PC-3 (cell line): ENCODE measurements at regions not wholly inside any gene's neighbourhood (a gene's known extent, or its start where the extent isn't known, plus 50 kb on each side); places are given as distances from the start of the nearest gene placed in this dataset.
"Not testable (repeated sequence)": the region's sequence is repeated elsewhere in the genome, so short reads cannot be mapped to it uniquely, and the experiment has no call there.

ENCODE experiments used
- ATAC-seq: fragments of 200-7000 bp; cut with Tn5 transposase; 2 replicates; pipeline ENCODE4 v1.9.1; 2020; ENCODE audit warnings: mild to moderate bottlenecking, moderate library complexity
- BruUV-seq: library from RNA; stranded (reverse); fragments of 400-500 nt; replicated peaks from 2 replicates; lab custom pipeline; 2021; lab: Mats Ljungman, UMichigan
- CTCF ChIA-PET: fragments of 300-600 bp; sonication (Branson Sonifier 250); formaldehyde crosslinking; loops from one replicate; lab custom pipeline; 2022; ENCODE audit warnings: antibody characterized with exemption; lab: Charles Lee
- POLR2A ChIA-PET: fragments of 300-600 bp; sonication (Branson Sonifier 250); formaldehyde crosslinking; loops from one replicate; lab custom pipeline; 2022; ENCODE audit warnings: antibody characterized with exemption; ENCODE audit not compliant: unreplicated experiment; lab: Charles Lee
- DNase-seq: peaks from one replicate; pipeline ENCODE4 v3.0.0-alpha.2; 2015
- H2AFZ ChIP-seq: fragments of 300-600 bp; sonication (generic); 2 replicates; pipeline ENCODE4 v1.6.0; 2016; ENCODE audit warnings: antibody characterized with exemption, low read length
- H3F3A ChIP-seq: fragments of 300-600 bp; sonication (generic); one replicate; pipeline ENCODE4 v1.6.0; 2017; ENCODE audit warnings: antibody characterized with exemption, low read length, control low read depth, mild to moderate bottlenecking; ENCODE audit not compliant: unreplicated experiment
- H3K27ac ChIP-seq: fragments of 300-600 bp; sonication (generic); 2 replicates; pipeline ENCODE4 v1.5.1; 2016; ENCODE audit warnings: mild to moderate bottlenecking, low read length
- H3K27me3 ChIP-seq: fragments of 300-600 bp; sonication (generic); 2 replicates; pipeline ENCODE4 v1.6.1; 2016; ENCODE audit warnings: low read length, mixed read lengths
- H3K36me3 ChIP-seq: fragments of 300-600 bp; sonication (generic); 2 replicates; pipeline ENCODE4 v1.6.1; 2016; ENCODE audit warnings: low read depth, mixed run types, low read length, mixed read lengths
- H3K4me1 ChIP-seq: fragments of 300-600 bp; sonication (generic); 2 replicates; pipeline ENCODE4 v1.5.1; 2016; ENCODE audit warnings: low read length; ENCODE audit not compliant: insufficient read depth
- H3K4me2 ChIP-seq: fragments of 300-600 bp; sonication (generic); 2 replicates; pipeline ENCODE4 v1.6.0; 2016; ENCODE audit warnings: low read length
- H3K4me3 ChIP-seq: fragments of 300-600 bp; sonication (generic); 2 replicates; pipeline ENCODE4 v1.5.1; 2016; ENCODE audit warnings: mild to moderate bottlenecking, low read length, mixed read lengths
- H3K79me2 ChIP-seq: fragments of 300-600 bp; sonication (generic); 2 replicates; pipeline ENCODE4 v1.6.1; 2017; ENCODE audit warnings: low read length, mixed read lengths
- H3K9ac ChIP-seq: fragments of 300-600 bp; sonication (generic); 2 replicates; pipeline ENCODE4 v1.6.0; 2016; ENCODE audit warnings: mild to moderate bottlenecking, low read length
- H3K9me2 ChIP-seq: fragments of 300-600 bp; sonication (generic); replicated peaks from 2 replicates; pipeline ENCODE4 v1.6.1; 2016; ENCODE audit warnings: mixed run types, low read length, mixed read lengths
- H3K9me3 ChIP-seq: fragments of 300-600 bp; sonication (generic); 2 replicates; pipeline ENCODE4 v1.6.1; 2016; ENCODE audit warnings: low read length, mixed read lengths
- H4K20me1 ChIP-seq: fragments of 300-600 bp; sonication (generic); 2 replicates; pipeline ENCODE4 v1.6.1; 2016; ENCODE audit warnings: low read length, mixed read lengths
- CTCF ChIP-seq: fragments of 300-600 bp; sonication (generic); conservative IDR thresholded peaks from 2 replicates; pipeline ENCODE4 v1.5.1; 2017; ENCODE audit warnings: antibody characterized with exemption, low read depth, mild to moderate bottlenecking, low read length
- EZH2 ChIP-seq: fragments of 300-600 bp; sonication (generic); IDR thresholded peaks from one replicate; pipeline ENCODE4 v1.6.1; 2017; ENCODE audit warnings: antibody characterized with exemption, mild to moderate bottlenecking, low read length; ENCODE audit not compliant: unreplicated experiment
- EZH2phosphoT487 ChIP-seq: fragments of 300-600 bp; sonication (generic); IDR thresholded peaks from 2 replicates; pipeline ENCODE4 v1.6.1; 2018; ENCODE audit warnings: mild to moderate bottlenecking, antibody characterized with exemption, low read length, borderline replicate concordance
- intact Hi-C: fragments of 100-400 bp; cut with micrococcal nuclease; formaldehyde crosslinking; loops from 2 replicates; pipeline ENCODE4 v1.9.0; 2023

GRCh38 chr13:33353210-33353609, 67.7 kb upstream of the STARD13 start:
- no peak for TF ChIP-seq EZH2phosphoT487
- TF ChIP-seq EZH2 = no peak
- TF ChIP-seq CTCF = no peak
- ChIA-PET POLR2A (no interaction called here), CTCF (no interaction called here)
- Histone ChIP-seq H3K9me2 (no peaks in the 10 kb centered on the region), H2AFZ (no peak overlapping the region), H3K27me3 (no peaks in the 10 kb centered on the region), H3K4me2 (no peak overlapping the region), H3K79me2 (peaks cover 26% of the 10 kb centered on the region), H3K9me3 (no peaks in the 10 kb centered on the region), H3K4me1 (peaks cover 24% of the 10 kb centered on the region), H3K36me3 (no peaks in the 10 kb centered on the region), H4K20me1 (no peaks in the 10 kb centered on the region), H3K9ac (no peak overlapping the region), H3F3A (no peaks in the 10 kb centered on the region), H3K27ac (no peak overlapping the region), H3K4me3 (no peak overlapping the region)
- no TSS peak for BruUV-seq
- no peak for ATAC-seq
- DNase-seq = no peak
- intact Hi-C loops = loop anchor here (10.0 kb wide), 1 partner anchor 92 kb away; no protein-coding TSS in a partner anchor

GRCh38 chr13:33353646-33354045, 68.1 kb upstream of the STARD13 start:
- POLR2A ChIA-PET = no interaction called here
- no peak for TF ChIP-seq CTCF
- TF ChIP-seq EZH2phosphoT487 = no peak
- no peak for TF ChIP-seq EZH2
- intact Hi-C loops = loop anchor here (10.0 kb wide), 1 partner anchor 91 kb away; no protein-coding TSS in a partner anchor

GRCh38 chr13:33355201-33355895, 69.8 kb upstream of the STARD13 start:
- H2AFZ ChIP-seq = no peak overlapping the region
- no peaks in the 10 kb centered on the region for H4K20me1 ChIP-seq
- TF ChIP-seq EZH2phosphoT487 (no peak), EZH2 (no peak), CTCF (no peak)
- no peaks in the 10 kb centered on the region for H3K9me2 ChIP-seq
- H3K9me3 ChIP-seq = no peaks in the 10 kb centered on the region
- no peak overlapping the region for H3K4me3 ChIP-seq
- no peak overlapping the region for H3K9ac ChIP-seq
- ChIA-PET CTCF (interaction anchor here (0.5 kb wide), 1 partner anchor 188 kb away, joined by 4 read pairs; no protein-coding TSS in a partner anchor), POLR2A (no interaction called here)
- H3K4me2 ChIP-seq = no peak overlapping the region
- no peak overlapping the region for H3K27ac ChIP-seq
- intact Hi-C loops = loop anchor here (10.0 kb wide), 1 partner anchor 89 kb away; no protein-coding TSS in a partner anchor
- BruUV-seq = no TSS peak
- no peaks in the 10 kb centered on the region for H3K27me3 ChIP-seq
- peaks cover 9% of the 10 kb centered on the region; the same call in 1 of the 2 replicates for H3K4me1 ChIP-seq
- no peaks in the 10 kb centered on the region for H3K36me3 ChIP-seq
- DNase-seq (no peak), ATAC-seq (no peak)
- no peaks in the 10 kb centered on the region for H3F3A ChIP-seq
- peaks cover 5% of the 10 kb centered on the region; the same call in 1 of the 2 replicates for H3K79me2 ChIP-seq

More at GRCh38 chr13:33353646-33354045, 68.1 kb upstream of the STARD13 start:
- no peak for DNase-seq
- Histone ChIP-seq H4K20me1 (no peaks in the 10 kb centered on the region), H3K4me3 (no peak overlapping the region), H3K36me3 (no peaks in the 10 kb centered on the region), H3F3A (no peaks in the 10 kb centered on the region), H3K9me2 (no peaks in the 10 kb centered on the region), H3K4me2 (no peak overlapping the region), H2AFZ (no peak overlapping the region), H3K79me2 (peaks cover 22% of the 10 kb centered on the region), H3K27ac (no peak overlapping the region), H3K27me3 (no peaks in the 10 kb centered on the region), H3K9me3 (no peaks in the 10 kb centered on the region), H3K4me1 (peaks cover 19% of the 10 kb centered on the region), H3K9ac (no peak overlapping the region)
- BruUV-seq = no TSS peak
- CTCF ChIA-PET = no interaction called here
- no peak for ATAC-seq

- H3K27ac ChIP-seq, H4K20me1 ChIP-seq, ATAC-seq, POLR2A ChIA-PET, H3K4me3 ChIP-seq, H3K9ac ChIP-seq, H3K27me3 ChIP-seq, DNase-seq, H3K4me1 ChIP-seq, H3K9me2 ChIP-seq, H3K9me3 ChIP-seq, H3K4me2 ChIP-seq, H2AFZ ChIP-seq, CTCF ChIA-PET, H3K36me3 ChIP-seq, H3K79me2 ChIP-seq, H3F3A ChIP-seq, BruUV-seq: not testable (repeated sequence)
- intact Hi-C loops = loop anchor here (10.0 kb wide), 1 partner anchor 87 kb away; no protein-coding TSS in a partner anchor
These were observed 72.5 kb upstream of the STARD13 start for GRCh38 chr13:33358076-33358475.
